HG02623 (cell line): ENCODE measurements at regions not wholly inside any gene's neighbourhood (a gene's known extent, or its start where the extent isn't known, plus 50 kb on each side); places are given as distances from the start of the nearest gene placed in this dataset.

Experiments
- ATAC-seq: cut with Tn5 transposase; IDR thresholded peaks from one replicate; pipeline ENCODE4 v1.9.1; 2021; ENCODE audit warnings: moderate library complexity; ENCODE audit not compliant: unreplicated experiment

GRCh38 chr5:2307631-2308030, 424.9 kb upstream of the IRX4 start:
- no peak for ATAC-seq

- ATAC-seq: no peak
These were observed 424.0 kb upstream of the IRX4 start for GRCh38 chr5:2306711-2307110.

DNA sequence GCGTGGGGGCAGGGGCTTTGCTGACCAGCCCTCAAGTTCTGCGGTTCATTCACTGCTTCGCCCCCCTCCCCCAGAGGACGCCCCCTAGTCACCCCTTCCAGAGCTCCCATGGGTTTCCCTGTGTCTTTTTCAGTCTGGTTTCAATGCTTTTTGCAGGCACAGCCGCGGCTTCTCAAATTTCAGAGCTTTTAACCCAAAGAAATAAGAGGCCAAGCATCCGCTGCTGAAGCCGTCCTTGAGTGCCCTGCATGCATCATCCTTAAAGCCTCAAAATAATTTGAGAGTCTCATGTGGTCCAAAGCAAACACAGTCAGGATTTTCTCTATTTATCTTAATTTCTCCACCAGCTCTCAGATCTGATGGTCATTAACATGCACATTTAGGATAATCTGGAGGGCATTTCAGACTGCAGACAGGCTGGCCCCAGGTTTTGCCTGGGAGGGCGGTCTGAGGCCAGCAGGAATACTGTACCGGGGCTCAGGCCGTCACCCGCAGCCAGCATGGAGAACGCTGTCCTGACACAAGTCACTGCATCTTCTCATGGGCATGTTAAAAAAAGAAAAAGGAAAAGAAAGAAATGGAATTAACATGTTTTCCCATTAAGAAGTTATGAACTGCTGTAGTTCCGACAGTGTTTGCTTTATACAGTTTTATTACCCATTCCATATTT, 420.8 kb upstream of the IRX4 start:
- no peak for ATAC-seq

DNA sequence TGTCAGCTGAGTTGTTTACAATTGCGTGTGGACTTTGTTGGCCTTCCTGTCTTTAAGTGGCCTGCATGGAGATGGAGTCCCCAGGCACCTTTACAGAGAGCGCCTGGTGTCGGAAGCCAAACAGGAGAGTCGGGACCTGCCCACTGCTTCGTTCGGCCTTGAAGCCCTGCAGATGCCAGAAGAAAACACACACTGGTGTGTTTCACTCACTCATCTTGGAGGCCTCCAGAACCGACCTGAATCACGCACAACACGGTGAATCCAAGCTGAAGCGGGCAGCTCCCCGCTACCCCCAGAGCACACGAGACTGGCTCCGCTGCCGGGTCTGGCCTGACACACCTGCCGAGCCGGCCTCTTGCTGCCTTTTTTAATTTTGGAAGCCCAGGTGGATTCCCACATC, 419.4 kb upstream of the IRX4 start:
- ATAC-seq: no peak

DNA sequence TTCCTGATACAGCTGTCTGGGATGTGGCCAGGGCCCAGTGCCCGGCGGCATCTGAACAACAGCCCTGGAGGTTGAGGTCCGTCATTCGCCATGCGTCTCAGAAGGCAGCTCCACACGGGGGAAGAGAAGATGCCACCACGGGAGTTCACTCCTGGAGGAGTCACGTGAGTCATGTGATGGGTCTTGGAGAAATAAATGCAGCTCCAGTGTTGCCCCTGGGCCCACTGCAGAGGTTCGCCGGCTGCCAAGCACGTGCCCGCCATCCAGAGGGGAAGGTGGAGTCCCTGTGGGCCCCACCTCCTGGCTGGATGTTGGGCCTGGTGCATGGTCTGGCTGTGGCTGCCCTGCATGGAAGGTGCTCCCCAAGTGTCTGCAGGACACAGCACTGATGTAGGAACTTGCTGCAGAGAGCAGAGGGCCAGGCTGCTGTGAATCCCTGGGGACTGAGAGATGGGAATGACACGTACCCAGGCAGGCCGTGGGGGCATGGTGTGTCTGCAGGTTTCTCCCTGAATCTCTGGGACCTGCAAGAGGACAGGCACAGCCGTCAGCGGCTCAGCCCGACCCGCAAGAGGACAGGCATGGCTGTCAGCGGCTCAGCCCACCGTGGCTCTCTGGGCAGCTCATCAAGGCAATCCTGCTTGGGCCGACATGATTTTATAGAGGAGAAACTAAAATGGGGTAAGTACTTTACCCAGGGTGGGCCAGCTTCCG, 418.3 kb upstream of the IRX4 start:
- no peak for ATAC-seq

DNA sequence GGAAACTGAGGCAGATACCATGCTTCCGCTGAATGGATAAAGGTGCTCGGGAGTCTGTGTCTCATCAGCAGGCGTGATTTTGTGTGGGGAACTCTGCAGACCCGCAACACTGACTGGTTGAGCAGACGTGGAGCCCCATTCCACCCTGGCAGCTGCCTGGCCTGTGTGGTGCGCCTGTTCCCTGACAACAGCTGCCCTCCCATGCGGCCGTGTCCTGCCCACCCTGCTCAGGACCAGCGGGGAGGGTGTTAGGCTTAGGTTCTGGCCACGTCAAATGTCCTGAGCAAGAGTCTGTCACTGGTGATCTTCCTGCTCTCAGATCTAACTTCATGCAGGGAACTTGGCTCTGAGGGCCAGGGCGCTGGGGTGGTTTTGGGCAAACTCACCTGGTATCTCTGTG, 417.7 kb upstream of the IRX4 start:
- no peak for ATAC-seq

GRCh38 chr5:2299388-2300220, 416.9 kb upstream of the IRX4 start:
- no peak for ATAC-seq

DNA sequence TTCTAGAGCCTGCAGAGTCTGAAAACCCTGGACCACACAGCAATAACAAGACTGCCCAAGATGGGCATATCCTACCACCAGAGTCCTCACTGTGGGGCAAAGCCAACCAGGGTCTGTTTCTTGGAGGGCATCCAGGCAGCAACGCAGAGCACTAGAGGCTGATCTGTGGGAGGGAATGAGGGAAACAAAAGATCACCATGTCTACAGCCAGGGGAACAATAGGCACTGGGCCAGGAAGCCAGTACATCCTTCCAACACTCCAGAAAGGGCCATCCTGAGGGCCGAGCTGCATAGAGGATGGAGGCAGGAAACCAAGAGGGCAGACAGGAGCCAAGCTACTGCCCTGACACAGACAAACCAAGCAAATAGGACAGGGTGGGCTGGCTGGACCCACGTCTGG, 416.1 kb upstream of the IRX4 start:
- no peak for ATAC-seq

GRCh38 chr5:2297991-2298390, 415.3 kb upstream of the IRX4 start:
- no peak for ATAC-seq

DNA sequence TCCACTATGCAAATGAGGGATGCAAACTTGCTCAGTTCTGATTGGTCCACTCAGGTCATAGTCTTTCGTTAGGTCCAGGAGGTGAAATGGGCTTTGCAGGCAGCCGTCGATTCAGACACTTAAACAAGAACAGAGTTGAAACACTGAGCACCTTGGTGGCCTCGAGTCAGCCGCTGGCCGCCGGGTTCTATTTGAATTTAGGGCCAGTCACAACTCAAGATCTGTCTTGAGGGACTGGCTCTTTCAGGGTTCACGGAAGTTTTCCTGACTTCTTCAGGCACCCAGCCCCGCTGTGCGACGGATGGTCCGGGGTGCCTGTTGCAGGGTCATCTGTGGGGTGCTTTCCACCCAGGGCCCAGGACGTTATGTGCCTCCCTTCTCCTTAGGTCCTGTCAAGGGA, 412.8 kb upstream of the IRX4 start:
- ATAC-seq: no peak

- no peak for ATAC-seq
These were observed 411.2 kb upstream of the IRX4 start for GRCh38 chr5:2293906-2294305.

DNA sequence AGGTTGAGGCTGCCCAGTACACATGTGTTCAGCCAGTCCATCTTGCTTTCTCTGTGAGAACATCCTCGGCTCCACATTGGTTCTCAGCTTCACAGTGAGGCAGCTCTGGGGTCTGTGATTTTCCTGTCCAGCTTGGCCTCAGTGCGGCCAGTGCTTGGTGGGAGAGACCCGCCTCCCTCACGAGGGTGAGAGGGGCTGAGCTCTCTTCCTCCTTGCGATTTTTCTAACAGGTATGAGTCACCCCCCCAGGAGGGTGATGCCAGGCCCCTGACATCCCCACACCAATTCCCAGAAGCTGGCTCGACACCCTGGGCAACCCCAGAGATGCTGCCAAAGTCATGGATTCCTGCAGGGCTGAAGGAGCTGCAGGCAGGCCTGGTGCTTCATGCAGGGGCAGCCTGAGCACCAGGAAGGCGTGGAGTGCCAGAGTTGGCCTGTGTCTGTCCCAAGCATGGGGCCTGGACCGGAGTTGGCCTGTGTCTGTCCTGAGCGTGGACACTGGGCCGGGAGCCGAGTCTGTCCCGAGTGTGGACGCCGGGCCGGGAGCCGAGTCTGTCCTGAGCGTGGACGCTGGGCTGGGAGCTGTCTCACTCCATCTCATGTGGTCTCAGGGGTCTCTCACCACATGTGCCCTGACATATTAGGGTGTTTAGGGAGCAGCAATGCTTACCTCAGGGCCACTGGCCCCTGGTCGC, 408.6 kb upstream of the IRX4 start:
- ATAC-seq: no peak

- no peak for ATAC-seq
These were observed 406.7 kb upstream of the IRX4 start for GRCh38 chr5:2289380-2289779.

DNA sequence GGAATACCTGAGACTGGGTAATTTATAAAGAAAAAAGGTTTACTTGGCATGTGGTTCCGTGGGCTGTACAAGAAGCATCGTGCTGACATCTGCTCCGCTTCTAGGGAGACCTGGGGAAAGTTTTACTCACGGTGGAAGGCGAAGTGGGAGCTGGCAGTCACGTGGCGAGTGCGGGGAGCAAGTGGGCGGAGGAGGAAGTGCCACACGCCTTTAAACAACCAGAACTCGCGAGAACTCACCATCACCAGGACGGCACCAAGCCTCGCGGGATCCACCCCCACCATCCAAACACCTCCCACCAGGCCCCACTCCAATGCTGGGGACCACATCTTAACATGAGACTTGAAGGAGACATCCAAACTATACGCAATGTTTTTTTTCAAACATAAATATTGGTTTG, 406.2 kb upstream of the IRX4 start:
- ATAC-seq: no peak

GRCh38 chr5:2288466-2288865, 405.7 kb upstream of the IRX4 start:
- ATAC-seq: no peak

DNA sequence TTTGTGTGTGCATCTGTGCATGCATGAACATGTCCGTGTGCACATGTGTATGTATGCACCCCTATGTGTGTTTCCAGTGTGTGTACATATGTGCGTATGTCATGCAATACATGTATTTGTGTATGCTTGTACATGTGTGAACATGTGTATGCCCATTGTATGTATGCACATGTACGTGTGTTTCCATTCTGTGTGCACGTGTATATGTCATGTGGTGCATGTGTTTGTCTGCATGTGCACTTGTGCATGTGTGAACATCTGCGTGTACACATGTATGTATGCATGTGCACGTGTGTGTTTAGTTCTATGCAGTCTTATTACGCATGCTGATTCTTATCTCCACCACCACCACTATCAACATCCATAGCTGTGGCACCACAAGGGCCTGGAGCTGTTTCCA, 403.5 kb upstream of the IRX4 start:
- ATAC-seq: no peak

DNA sequence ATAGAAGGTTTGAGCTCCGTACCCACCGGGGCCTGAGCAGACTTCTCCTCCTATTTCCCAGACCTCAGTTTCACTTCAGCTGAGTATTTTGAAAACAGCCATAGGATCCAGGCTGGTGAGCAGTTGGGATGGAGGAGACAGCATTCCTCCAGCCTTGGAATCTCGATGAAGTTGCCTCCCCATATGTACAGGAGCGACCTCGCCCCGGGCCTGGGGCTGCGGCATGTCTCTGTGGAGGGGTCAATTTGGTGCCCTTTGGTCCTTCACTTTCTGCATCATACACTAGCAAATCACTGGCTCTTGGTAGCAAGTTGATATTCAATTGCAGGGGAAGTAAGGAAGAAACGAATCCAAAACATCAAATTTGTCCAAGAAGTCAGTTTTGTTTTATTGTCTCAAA, 402.0 kb upstream of the IRX4 start:
- no peak for ATAC-seq

DNA sequence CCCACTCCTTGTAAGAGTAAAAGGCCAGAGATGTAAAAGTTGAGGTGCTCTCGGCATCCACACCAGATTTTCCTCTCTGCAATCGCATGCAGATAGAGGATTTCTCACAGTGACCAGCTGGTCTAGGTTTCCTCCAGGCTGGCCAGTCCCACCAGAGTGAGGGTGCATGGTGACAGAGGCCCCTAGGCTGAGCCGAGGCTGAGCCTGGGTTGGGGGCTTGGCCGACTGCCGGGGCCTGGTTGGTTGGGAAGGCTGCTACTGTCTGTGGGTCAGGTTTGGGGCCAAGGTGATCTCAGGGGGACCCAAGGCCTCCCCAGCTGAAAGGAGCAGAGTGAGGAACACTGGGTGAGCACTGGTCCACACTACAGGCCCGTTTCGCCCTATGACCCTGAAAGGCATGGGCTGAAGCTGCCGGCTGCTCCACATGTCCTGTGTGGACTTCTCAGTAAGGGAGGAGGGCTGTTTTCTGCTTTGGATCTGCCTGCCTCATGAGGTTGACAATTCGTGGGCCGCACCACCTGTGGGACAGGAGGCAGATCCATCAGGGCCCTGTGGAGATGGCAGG, 400.8 kb upstream of the IRX4 start:
- ATAC-seq: no peak

DNA sequence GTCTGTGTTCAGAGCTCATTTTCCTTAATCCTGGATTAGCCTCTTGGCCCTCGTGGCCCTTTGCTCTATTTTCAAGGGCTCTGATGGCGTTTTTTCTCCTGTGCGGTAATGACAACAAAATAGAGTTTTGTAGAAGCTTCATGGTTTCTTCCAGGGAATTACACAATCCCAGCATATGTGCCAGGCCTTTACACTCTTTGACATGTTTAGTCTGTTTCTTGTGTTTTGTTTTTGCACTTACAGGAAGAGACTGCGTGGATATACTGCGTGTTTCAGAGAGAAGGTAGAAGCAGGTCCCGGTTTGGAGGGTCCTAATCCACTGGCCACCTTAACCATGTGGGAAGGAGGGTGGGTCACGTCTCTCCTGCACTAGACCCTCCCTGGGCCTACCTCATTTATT, 400.2 kb upstream of the IRX4 start:
- no peak for ATAC-seq

DNA sequence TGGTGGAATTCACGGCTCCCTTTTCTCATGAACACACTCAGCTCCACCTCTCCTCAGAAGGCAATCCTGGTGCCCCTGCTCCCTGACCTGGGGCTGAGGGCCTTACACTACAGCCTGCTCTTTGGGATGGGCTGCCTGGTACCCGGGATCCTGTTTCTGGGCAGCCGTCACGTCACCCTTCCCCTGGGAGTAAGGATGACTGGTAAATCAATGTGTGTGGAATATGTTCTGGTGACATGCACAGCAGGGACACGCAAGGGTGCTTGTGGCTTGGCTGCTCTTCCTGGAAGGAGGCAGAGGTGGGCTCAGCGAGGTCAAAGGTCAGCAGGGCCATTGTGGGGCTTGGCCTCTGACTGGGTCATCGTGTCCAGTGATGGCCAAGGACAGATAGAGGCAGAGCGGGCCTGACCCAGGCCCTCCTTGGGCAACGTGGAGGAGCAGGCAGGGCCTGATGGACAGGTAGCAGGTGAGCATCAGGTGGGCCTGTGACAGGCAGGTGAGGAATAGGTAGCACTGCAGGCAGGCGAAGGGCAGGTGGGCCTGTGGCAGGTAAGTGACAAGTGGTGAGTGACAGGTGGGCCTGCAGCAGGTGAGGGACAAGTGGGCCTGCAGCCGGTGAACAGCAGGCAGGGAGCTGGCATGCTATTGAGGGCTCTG, 399.4 kb upstream of the IRX4 start:
- ATAC-seq: no peak

GRCh38 chr5:2281446-2281845, 398.7 kb upstream of the IRX4 start:
- no peak for ATAC-seq
